NCI-H526 (cell line): ENCODE measurements at regions not wholly inside any gene's neighbourhood (a gene's known extent, or its start where the extent isn't known, plus 50 kb on each side); places are given as distances from the start of the nearest gene placed in this dataset.

Source experiments
- DNase-seq, 2 experiments: peaks; one replicate each; lab custom pipeline; 2025; lab: John Stamatoyannopoulos, UW

- DNase-seq, result no peak
Measured at GRCh38 chr5:173801006-173801405, 87.1 kb upstream of the CPEB4 start.

GRCh38 chr5:173802670-173803165 is 85.4 kb upstream of the CPEB4 start:
- no peak for DNase-seq

GRCh38 chr5:173804579-173804978 is 83.6 kb upstream of the CPEB4 start:
- no peak for DNase-seq

- DNase-seq, result no peak
Measured at GRCh38 chr5:173806270-173807035, 81.7 kb upstream of the CPEB4 start.

- DNase-seq, result no peak
Measured at GRCh38 chr5:173807181-173807655, 80.9 kb upstream of the CPEB4 start.

GRCh38 chr5:173808079-173808808 is 79.9 kb upstream of the CPEB4 start:
- no peak for DNase-seq

GRCh38 chr5:173809014-173809413 is 79.1 kb upstream of the CPEB4 start:
- no peak for DNase-seq

- no peak for DNase-seq
Measured at GRCh38 chr5:173812811-173813550, 75.2 kb upstream of the CPEB4 start.

- no peak for DNase-seq
Measured at GRCh38 chr5:173814053-173814452, 74.1 kb upstream of the CPEB4 start.

GRCh38 chr5:173815571-173815970 is 72.6 kb upstream of the CPEB4 start:
- no peak for DNase-seq

GRCh38 chr5:173816728-173817127 is 71.4 kb upstream of the CPEB4 start:
- DNase-seq, result no peak

- DNase-seq, result no peak
Measured at GRCh38 chr5:173817561-173817960, 70.6 kb upstream of the CPEB4 start.

GRCh38 chr5:173819521-173819920 is 68.6 kb upstream of the CPEB4 start:
- no peak for DNase-seq

GRCh38 chr5:173823274-173823644 is 64.9 kb upstream of the CPEB4 start:
- no peak for DNase-seq

GRCh38 chr5:173823721-173824567 is 64.2 kb upstream of the CPEB4 start:
- no peak for DNase-seq

- DNase-seq, result no peak
Measured at GRCh38 chr5:173825215-173825865, 62.8 kb upstream of the CPEB4 start.

- DNase-seq, result no peak
Measured at GRCh38 chr5:173826086-173826427, 62.1 kb upstream of the CPEB4 start.

GRCh38 chr5:173826428-173827350 is 61.5 kb upstream of the CPEB4 start:
- DNase-seq, result no peak

GRCh38 chr5:173828952-173829351 is 59.2 kb upstream of the CPEB4 start:
- DNase-seq, result no peak

- DNase-seq, result peak in 1 of 2 experiments; percentile 3
Measured at GRCh38 chr5:173829826-173830225, 58.3 kb upstream of the CPEB4 start.
